ENCODE measurements at regions not wholly inside any gene's neighbourhood (a gene's known extent, or its start where the extent isn't known, plus 50 kb on each side); places are given as distances from the start of the nearest gene placed in this dataset.

- ATAC-seq (replicated peaks) (no peak), DNase-seq (no peak)
- Mint-ChIP-seq H3K27me3 (no peaks in the 10 kb centered on the region), H3K4me3 (no peak overlapping the region), H3K36me3 (no peaks in the 10 kb centered on the region), H3K4me1 (peaks cover 53 to 78% of the 10 kb centered on the region in 2 donors), H3K9me3 (no peaks in the 10 kb centered on the region), H3K27ac (no peak overlapping the region)
These were observed 260.1 kb downstream of the ETS1 start for GRCh38 chr11:128327274-128327673.

- Mint-ChIP-seq H3K9me3 (no peaks in the 10 kb centered on the region), H3K36me3 (no peaks in the 10 kb centered on the region), H3K27me3 (no peaks in the 10 kb centered on the region), H3K4me3 (no peak overlapping the region), H3K4me1 (peaks cover 53 to 82% of the 10 kb centered on the region in 2 donors), H3K27ac (peak overlapping the region; percentile 33)
- ATAC-seq (replicated peaks) (no peak), DNase-seq (no peak)
These were observed 260.6 kb downstream of the ETS1 start for GRCh38 chr11:128326791-128327190.

GRCh38 chr11:128324531-128325141 is 262.7 kb downstream of the ETS1 start:
- Mint-ChIP-seq H3K27me3 (no peaks in the 10 kb centered on the region), H3K27ac (no peak overlapping the region), H3K4me1 (peaks cover 46 to 71% of the 10 kb centered on the region in 2 donors), H3K9me3 (no peaks in the 10 kb centered on the region), H3K36me3 (no peaks in the 10 kb centered on the region), H3K4me3 (no peak overlapping the region)
- ATAC-seq (replicated peaks) (no peak), DNase-seq (no peak)

GRCh38 chr11:128324051-128324481 is 263.3 kb downstream of the ETS1 start:
- Mint-ChIP-seq H3K9me3 (no peaks in the 10 kb centered on the region), H3K27ac (no peak overlapping the region), H3K36me3 (no peaks in the 10 kb centered on the region), H3K4me1 (peaks cover 44 to 71% of the 10 kb centered on the region in 2 donors), H3K27me3 (no peaks in the 10 kb centered on the region), H3K4me3 (no peak overlapping the region)
- ATAC-seq (replicated peaks) (no peak), DNase-seq (no peak)

- H3K36me3 Mint-ChIP-seq = peaks cover 0 to 4% of the 10 kb centered on the region in 2 donors
- peaks cover 47 to 71% of the 10 kb centered on the region in 2 donors for H3K4me1 Mint-ChIP-seq
- no peak overlapping the region for H3K4me3 Mint-ChIP-seq
- DNase-seq (no peak), ATAC-seq (replicated peaks) (no peak)
- H3K9me3 Mint-ChIP-seq = peaks cover 4% of the 10 kb centered on the region in 2 donors
- H3K27me3 Mint-ChIP-seq = no peaks in the 10 kb centered on the region
- peak overlapping the region; percentile 37 for H3K27ac Mint-ChIP-seq
These were observed 264.0 kb downstream of the ETS1 start for GRCh38 chr11:128323381-128323780.

GRCh38 chr11:128318856-128319474 is 268.4 kb downstream of the ETS1 start:
- Mint-ChIP-seq H3K27me3 (no peaks in the 10 kb centered on the region), H3K4me3 (peak overlapping the region; percentile 43 to 59), H3K27ac (peak overlapping the region; percentile 93), H3K9me3 (peaks cover 21 to 24% of the 10 kb centered on the region in 2 donors), H3K36me3 (peaks cover 14 to 29% of the 10 kb centered on the region in 2 donors), H3K4me1 (peaks cover 46 to 56% of the 10 kb centered on the region in 2 donors)
- peak; percentile 97 for ATAC-seq (replicated peaks)
- DNase-seq = peak; percentile 88

GRCh38 chr11:128316541-128317227 is 270.7 kb downstream of the ETS1 start:
- Mint-ChIP-seq H3K9me3 (peaks cover 22 to 25% of the 10 kb centered on the region in 2 donors), H3K36me3 (peaks cover 16 to 31% of the 10 kb centered on the region in 2 donors), H3K4me1 (peaks cover 38 to 44% of the 10 kb centered on the region in 2 donors), H3K4me3 (no peak overlapping the region), H3K27me3 (no peaks in the 10 kb centered on the region), H3K27ac (no peak overlapping the region)
- ATAC-seq (replicated peaks) (no peak), DNase-seq (no peak)

GRCh38 chr11:128315933-128316332 is 271.4 kb downstream of the ETS1 start:
- peaks cover 16 to 31% of the 10 kb centered on the region in 2 donors for H3K36me3 Mint-ChIP-seq
- no peak for DNase-seq
- H3K27ac Mint-ChIP-seq = peak overlapping the region; percentile 73
- no peak overlapping the region for H3K4me3 Mint-ChIP-seq
- no peak for ATAC-seq (replicated peaks)
- no peaks in the 10 kb centered on the region for H3K27me3 Mint-ChIP-seq
- H3K4me1 Mint-ChIP-seq = peaks cover 34 to 43% of the 10 kb centered on the region in 2 donors
- peaks cover 22 to 25% of the 10 kb centered on the region in 2 donors for H3K9me3 Mint-ChIP-seq

GRCh38 chr11:128313931-128314330 is 273.4 kb downstream of the ETS1 start:
- Mint-ChIP-seq H3K27me3 (no peaks in the 10 kb centered on the region), H3K36me3 (peaks cover 16 to 31% of the 10 kb centered on the region in 2 donors), H3K4me1 (peaks cover 30 to 44% of the 10 kb centered on the region in 2 donors), H3K9me3 (peaks cover 22 to 25% of the 10 kb centered on the region in 2 donors), H3K4me3 (no peak overlapping the region), H3K27ac (no peak overlapping the region)
- no peak for DNase-seq
- no peak for ATAC-seq (replicated peaks)

GRCh38 chr11:128311742-128312719 is 275.3 kb downstream of the ETS1 start:
- peaks cover 25 to 50% of the 10 kb centered on the region in 2 donors for H3K4me1 Mint-ChIP-seq
- ATAC-seq (replicated peaks) = peak; percentile 97 to 99

GRCh38 chr11:128310676-128311445 is 276.5 kb downstream of the ETS1 start:
- H3K36me3 Mint-ChIP-seq = peaks cover 15 to 20% of the 10 kb centered on the region in 2 donors
- H3K4me1 Mint-ChIP-seq = peaks cover 22 to 54% of the 10 kb centered on the region in 2 donors
- no peak for ATAC-seq (replicated peaks)
- H3K9me3 Mint-ChIP-seq = peaks cover 13 to 18% of the 10 kb centered on the region in 2 donors
- no peak for DNase-seq
- no peaks in the 10 kb centered on the region for H3K27me3 Mint-ChIP-seq
- H3K27ac Mint-ChIP-seq = peak overlapping the region; percentile 78
- no peak overlapping the region for H3K4me3 Mint-ChIP-seq

More at GRCh38 chr11:128311742-128312719, 275.3 kb downstream of the ETS1 start:
- no peak overlapping the region for H3K4me3 Mint-ChIP-seq
- no peaks in the 10 kb centered on the region for H3K27me3 Mint-ChIP-seq
- peak overlapping the region; percentile 85 for H3K27ac Mint-ChIP-seq
- no peak for DNase-seq
- peaks cover 16 to 24% of the 10 kb centered on the region in 2 donors for H3K36me3 Mint-ChIP-seq
- peaks cover 16 to 21% of the 10 kb centered on the region in 2 donors for H3K9me3 Mint-ChIP-seq

GRCh38 chr11:128310005-128310404 is 277.4 kb downstream of the ETS1 start:
- H3K4me1 Mint-ChIP-seq = peaks cover 24 to 56% of the 10 kb centered on the region in 2 donors
- peaks cover 7 to 11% of the 10 kb centered on the region in 2 donors for H3K9me3 Mint-ChIP-seq
- DNase-seq = no peak
- ATAC-seq (replicated peaks) = no peak
- H3K36me3 Mint-ChIP-seq = peaks cover 8 to 12% of the 10 kb centered on the region in 2 donors
- H3K27me3 Mint-ChIP-seq = no peaks in the 10 kb centered on the region
- H3K4me3 Mint-ChIP-seq = no peak overlapping the region
- H3K27ac Mint-ChIP-seq = peak overlapping the region; percentile 52

GRCh38 chr11:128308794-128309193 is 278.6 kb downstream of the ETS1 start:
- peaks cover 0 to under 1% of the 10 kb centered on the region in 2 donors for H3K36me3 Mint-ChIP-seq
- H3K4me1 Mint-ChIP-seq = peaks cover 34 to 68% of the 10 kb centered on the region in 2 donors
- no peak for DNase-seq
- no peak overlapping the region for H3K27ac Mint-ChIP-seq
- no peak for ATAC-seq (replicated peaks)
- no peaks in the 10 kb centered on the region for H3K27me3 Mint-ChIP-seq
- H3K9me3 Mint-ChIP-seq = no peaks in the 10 kb centered on the region
- no peak overlapping the region for H3K4me3 Mint-ChIP-seq
